Spinal cord (tissue), 9 donors: ENCODE measurements at regions not wholly inside any gene's neighbourhood (a gene's known extent, or its start where the extent isn't known, plus 50 kb on each side); places are given as distances from the start of the nearest gene placed in this dataset.

ENCODE experiments used
- DNase-seq, 6 donors: peaks; one replicate each; pipeline versions ENCODE4 v3.0.0 to v3.0.0-alpha.2; 2013 to 2015; ENCODE audit warnings: low spot score in 6 of 6, low read depth in 4 of 6
- H3K27ac ChIP-seq: one replicate; pipeline ENCODE4 v1.5.1; 2013; ENCODE audit warnings: low read depth, low read length, control low read depth
- H3K27me3 ChIP-seq: one replicate; pipeline ENCODE4 v1.6.1; 2013; ENCODE audit warnings: low read length; ENCODE audit not compliant: control insufficient read depth, insufficient read depth
- H3K36me3 ChIP-seq: one replicate; pipeline ENCODE4 v1.6.1; 2013; ENCODE audit warnings: low read length; ENCODE audit not compliant: control insufficient read depth, insufficient read depth
- H3K4me1 ChIP-seq: one replicate; pipeline ENCODE4 v1.6.1; 2013; ENCODE audit warnings: low read length; ENCODE audit not compliant: control insufficient read depth, insufficient read depth
- H3K4me3 ChIP-seq: one replicate; pipeline ENCODE4 v1.5.1; 2013; ENCODE audit warnings: low read depth, low read length, control low read depth
- H3K9me3 ChIP-seq: one replicate; pipeline ENCODE4 v1.6.1; 2013; ENCODE audit warnings: low read length; ENCODE audit not compliant: control insufficient read depth, insufficient read depth
- WGBS: methylation state at CpG from one replicate; pipeline ENCODE4 v1.1.5; 2013; ENCODE audit warnings: missing lambda C conversion rate; ENCODE audit not compliant: insufficient coverage; 5-methylcytosine and 5-hydroxymethylcytosine counted together
- donor health status: healthy.

DNA sequence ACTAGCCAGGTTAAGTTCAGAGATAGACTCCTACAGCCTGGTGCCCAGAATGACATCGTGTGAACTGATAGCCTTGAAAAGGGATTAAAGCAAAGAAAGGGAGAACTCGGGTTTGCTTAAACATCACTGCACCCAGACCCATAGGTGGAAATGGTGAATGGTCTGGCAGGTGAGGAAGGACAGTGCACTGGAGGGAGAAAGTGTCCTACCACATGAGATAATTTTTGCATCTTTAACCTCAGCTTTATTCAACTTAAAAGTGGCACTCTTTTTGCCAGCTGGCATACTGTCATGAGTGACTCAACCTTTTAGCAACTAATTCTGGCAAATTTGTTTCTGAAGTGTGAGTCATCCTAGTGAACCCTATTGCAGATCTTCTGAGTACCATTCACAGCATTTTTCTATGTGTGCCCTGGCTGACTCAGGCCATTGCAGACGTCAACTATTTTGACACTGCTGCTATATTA lies 53.0 kb upstream of the DAPP1 start:
- H3K36me3 ChIP-seq: no peaks in the 10 kb centered on the region
- no peaks in the 10 kb centered on the region for H3K4me1 ChIP-seq
- H3K27ac ChIP-seq: no peak overlapping the region
- H3K9me3 ChIP-seq: no peaks in the 10 kb centered on the region
- no peak overlapping the region for H3K4me3 ChIP-seq
- DNase-seq: peak in 2 of 6 donors; percentile 2 to 13
- 92% methylated on average over 3 of the region's 3 CpGs for WGBS
- no peaks in the 10 kb centered on the region for H3K27me3 ChIP-seq

DNA sequence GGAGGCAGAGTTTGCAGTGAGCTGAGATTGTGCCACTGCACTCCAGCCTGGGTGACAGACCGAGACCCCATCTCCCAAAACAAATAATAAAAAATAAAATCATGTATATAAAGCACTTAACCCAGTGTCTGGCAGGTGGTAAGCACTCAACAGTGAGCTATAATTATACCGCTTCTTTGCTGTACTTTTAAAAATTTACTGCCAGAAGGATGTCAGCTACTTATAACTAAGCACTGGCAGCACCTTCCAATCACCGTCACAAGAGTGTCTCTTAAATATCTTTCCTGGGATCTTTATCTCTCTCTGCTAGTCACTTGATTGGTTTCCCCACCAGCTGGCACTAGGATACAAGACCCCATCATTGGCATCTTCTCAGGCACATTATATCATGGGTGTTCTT lies 53.9 kb upstream of the DAPP1 start:
- Histone ChIP-seq H3K27me3 (no peaks in the 10 kb centered on the region), H3K9me3 (no peaks in the 10 kb centered on the region), H3K27ac (no peak overlapping the region), H3K36me3 (no peaks in the 10 kb centered on the region), H3K4me1 (no peaks in the 10 kb centered on the region), H3K4me3 (no peak overlapping the region)
- 86% methylated on average over 1 of the region's 3 CpGs for WGBS
- no peak for DNase-seq

DNA sequence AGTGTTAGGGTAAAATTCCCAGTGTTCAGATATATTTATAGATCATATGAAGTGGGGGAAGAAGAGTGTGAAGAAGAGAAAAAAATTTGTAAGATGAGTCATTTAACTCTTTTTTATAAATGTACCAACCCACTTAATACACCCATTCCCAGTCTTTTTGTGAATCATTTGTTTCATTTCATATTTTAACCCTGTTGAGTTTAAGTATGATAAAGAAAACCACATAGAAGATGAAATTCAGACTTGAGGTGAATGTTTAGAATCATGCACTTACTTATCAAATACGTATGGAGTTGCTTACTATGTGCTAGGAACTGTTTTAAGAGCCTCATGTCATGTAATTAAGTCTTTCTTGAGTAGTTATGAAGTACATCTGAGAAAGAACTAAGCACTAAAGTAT lies 56.6 kb upstream of the DAPP1 start:
- H3K4me3 ChIP-seq: no peak overlapping the region
- no peaks in the 10 kb centered on the region for H3K36me3 ChIP-seq
- DNase-seq: no peak
- H3K4me1 ChIP-seq: no peaks in the 10 kb centered on the region
- H3K9me3 ChIP-seq: no peaks in the 10 kb centered on the region
- WGBS: no CpG with 5 or more reads among the region's 1 CpG
- H3K27me3 ChIP-seq: no peaks in the 10 kb centered on the region
- no peak overlapping the region for H3K27ac ChIP-seq

DNA sequence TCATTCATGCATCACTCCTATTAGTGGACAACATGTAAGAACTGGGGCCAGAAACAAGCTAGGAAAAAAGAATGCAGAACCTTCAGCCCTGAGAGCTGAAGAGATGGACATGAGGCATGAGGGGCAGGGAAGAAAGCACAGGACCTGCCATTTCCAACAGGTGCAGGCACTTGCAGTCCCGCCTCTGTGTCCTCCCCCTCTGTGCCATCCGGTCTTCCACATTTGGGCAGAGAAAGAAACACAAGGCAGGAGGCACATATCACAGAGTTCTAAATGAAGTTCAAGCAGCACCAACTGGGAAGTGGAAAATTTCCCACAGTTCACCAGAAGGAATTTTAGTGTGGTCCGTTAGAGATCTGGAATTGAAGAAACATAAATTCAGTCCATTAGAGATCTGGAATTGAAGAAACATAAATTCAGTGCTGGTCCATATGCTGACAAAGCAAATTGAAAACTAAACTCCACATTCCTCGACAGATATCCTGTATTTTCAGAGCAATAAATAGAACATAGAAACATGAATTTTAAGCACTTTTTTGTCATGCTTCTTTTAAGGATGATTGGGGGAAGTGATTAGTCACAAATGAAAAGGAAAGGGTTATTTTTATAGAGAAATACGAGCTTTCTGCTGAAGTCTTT lies 57.2 kb upstream of the DAPP1 start:
- DNase-seq: no peak
- H3K36me3 ChIP-seq: no peaks in the 10 kb centered on the region
- H3K4me3 ChIP-seq: no peak overlapping the region
- no peak overlapping the region for H3K27ac ChIP-seq
- no peaks in the 10 kb centered on the region for H3K4me1 ChIP-seq
- no peaks in the 10 kb centered on the region for H3K27me3 ChIP-seq
- no peaks in the 10 kb centered on the region for H3K9me3 ChIP-seq
- 78% methylated on average over 2 of the region's 5 CpGs for WGBS

DNA sequence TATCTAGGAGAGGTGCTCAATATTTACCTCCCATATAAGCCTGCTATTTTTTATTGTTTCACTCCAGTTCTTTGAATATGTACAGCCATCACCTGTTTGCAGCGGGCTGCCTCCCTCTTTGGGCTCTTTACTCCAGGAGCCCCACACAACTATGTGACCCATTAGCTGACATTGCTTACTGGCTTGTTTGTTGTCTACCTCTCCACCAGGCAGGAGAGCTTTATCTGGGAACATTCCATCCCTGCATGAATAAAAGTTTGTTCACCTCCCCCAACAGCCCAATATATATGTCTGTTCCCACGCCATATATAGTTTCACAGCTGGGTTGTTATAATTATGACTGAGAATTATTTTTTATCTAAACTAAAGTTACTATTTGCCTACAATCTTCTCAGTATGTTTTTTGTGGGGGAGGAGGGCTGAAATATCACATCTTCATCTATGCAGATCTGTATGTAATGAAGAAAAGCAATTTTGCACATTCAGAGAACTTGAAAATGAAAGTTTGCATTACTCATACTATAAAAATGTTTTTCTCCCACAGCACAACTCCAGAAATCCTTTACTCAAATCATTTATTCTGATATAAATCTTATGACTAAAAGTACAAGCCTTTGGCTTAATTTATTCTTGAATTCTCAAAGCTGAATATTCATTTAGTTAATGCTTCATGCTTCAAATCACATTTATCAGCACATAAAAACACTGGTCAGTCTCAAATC lies 61.2 kb upstream of the DAPP1 start:
- no peak overlapping the region for H3K27ac ChIP-seq
- no peak for DNase-seq
- 70% methylated on average over 1 of the region's 2 CpGs for WGBS

DNA sequence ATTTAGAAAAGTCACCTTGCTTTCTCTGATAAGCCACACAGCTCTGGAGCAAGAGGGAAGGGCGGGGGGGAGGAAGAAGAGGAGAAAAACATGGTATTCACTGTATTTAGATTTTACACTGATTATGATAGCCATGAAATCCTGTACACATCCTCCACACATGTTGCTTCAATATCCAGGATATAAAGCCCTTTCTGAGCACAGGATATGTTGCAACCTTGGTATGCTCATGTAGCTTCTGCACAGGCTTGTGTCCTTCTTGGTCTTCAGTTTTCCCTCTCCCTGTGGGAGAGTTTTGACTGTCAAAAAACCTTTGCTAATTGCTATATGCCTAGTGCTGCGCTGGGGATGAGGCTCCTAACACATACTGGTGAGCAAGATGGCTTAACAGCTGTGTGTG lies 61.9 kb upstream of the DAPP1 start:
- Histone ChIP-seq H3K4me3 (no peak overlapping the region), H3K36me3 (no peaks in the 10 kb centered on the region), H3K4me1 (no peaks in the 10 kb centered on the region), H3K27ac (no peak overlapping the region), H3K9me3 (no peaks in the 10 kb centered on the region), H3K27me3 (no peaks in the 10 kb centered on the region)
- DNase-seq: no peak
- 60% methylated on average over 1 of the region's 2 CpGs for WGBS

More for the DNA sequence above, 61.2 kb upstream of the DAPP1 start:
- H3K4me3 ChIP-seq: no peak overlapping the region
- no peaks in the 10 kb centered on the region for H3K9me3 ChIP-seq
- no peaks in the 10 kb centered on the region for H3K27me3 ChIP-seq
- H3K4me1 ChIP-seq: no peaks in the 10 kb centered on the region
- no peaks in the 10 kb centered on the region for H3K36me3 ChIP-seq

DNA sequence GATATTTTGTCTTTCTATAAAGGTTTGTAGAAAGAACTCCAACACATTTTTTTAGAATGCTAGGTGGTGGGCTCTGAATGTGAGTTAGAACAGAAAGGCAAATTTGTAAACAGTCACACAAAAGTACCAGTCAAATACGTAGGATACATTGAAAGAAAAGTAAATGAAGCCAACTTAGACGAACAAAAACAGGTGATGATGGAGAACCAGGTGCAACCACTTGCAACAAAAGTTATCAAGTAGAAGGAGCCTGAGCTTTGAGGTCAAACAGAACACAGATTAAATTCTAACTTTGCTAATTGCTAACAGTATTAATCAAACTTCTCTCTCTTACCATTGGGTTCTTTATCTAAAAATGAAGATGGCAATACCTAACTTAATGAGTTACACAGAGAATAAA lies 62.7 kb upstream of the DAPP1 start:
- DNase-seq: no peak
- Histone ChIP-seq H3K9me3 (no peaks in the 10 kb centered on the region), H3K27ac (no peak overlapping the region), H3K27me3 (no peaks in the 10 kb centered on the region), H3K4me1 (no peaks in the 10 kb centered on the region), H3K36me3 (no peaks in the 10 kb centered on the region), H3K4me3 (no peak overlapping the region)
- no CpG with 5 or more reads among the region's 2 CpGs for WGBS

DNA sequence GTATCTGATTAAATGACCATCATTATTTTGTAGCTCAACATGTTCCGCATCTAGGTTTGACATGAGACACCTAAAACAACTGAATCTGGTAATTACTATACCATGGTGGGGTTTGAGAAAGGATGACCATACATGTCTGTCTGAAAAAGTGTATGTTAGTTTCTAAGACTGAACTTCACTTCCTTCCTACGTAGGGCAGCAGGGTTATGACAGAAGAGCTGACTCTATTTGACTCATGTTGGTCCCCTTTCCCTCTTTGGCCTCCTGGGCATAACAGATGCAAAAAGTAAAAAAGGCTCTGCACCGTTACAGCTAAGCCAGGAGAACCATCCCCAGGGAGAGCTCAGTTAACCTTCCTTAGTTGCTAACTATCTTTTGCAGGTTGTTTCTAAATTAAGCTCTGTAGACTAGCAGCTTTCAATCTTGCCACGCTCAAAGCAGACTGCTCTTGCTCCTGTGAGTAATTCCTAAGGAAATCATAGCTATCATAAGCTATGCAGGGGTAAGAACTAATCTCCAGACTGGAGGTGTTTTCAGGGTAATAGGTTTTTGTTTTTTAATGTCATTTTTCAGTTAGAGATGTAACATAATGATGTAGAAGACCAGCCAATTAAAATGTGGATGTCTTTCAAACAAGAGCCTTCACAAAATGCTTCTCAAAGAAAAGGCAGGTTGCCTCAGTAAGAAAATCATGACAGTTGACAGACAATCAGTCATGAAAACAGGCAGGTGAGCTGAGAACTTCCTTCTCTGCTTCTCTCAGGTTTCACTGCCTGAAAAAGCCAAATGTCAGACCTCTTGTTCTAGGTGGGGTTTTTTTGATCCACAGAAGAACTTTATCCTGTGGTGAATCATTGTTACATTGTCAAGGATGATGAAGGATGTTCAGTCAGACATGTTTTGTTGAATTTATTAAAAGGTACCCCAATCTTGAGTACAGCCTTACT lies 66.9 kb upstream of the DAPP1 start:
- Histone ChIP-seq H3K27me3 (no peaks in the 10 kb centered on the region), H3K4me1 (no peaks in the 10 kb centered on the region), H3K9me3 (no peaks in the 10 kb centered on the region), H3K27ac (no peak overlapping the region), H3K36me3 (no peaks in the 10 kb centered on the region), H3K4me3 (no peak overlapping the region)
- 86% methylated on average over 1 of the region's 4 CpGs for WGBS
- no peak for DNase-seq

DNA sequence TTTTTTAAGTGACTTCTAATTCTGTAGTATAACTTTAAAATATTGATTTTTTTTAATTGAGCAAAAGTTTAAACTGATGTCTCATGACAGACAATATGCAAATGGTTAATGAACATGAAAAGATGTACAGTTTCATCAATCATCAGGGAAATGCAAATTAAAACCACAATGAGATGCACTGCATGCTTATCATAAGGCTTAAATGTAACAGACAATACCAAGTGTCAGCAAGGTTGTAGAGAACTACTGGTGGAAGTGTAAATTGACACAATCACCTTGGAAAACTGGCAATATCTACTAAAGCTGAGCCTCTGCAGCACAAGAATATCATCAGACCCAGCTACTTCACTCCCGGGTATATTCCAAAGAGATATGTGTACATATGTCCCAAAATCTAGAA lies 70.2 kb upstream of the DAPP1 start:
- Histone ChIP-seq H3K27ac (no peak overlapping the region), H3K4me1 (no peaks in the 10 kb centered on the region), H3K36me3 (no peaks in the 10 kb centered on the region), H3K27me3 (no peaks in the 10 kb centered on the region), H3K4me3 (no peak overlapping the region), H3K9me3 (no peaks in the 10 kb centered on the region)
- no CpG with 5 or more reads among the region's 1 CpG for WGBS
- no peak for DNase-seq
